GM12878 (cell line): ENCODE measurements at regions not wholly inside any gene's neighbourhood (a gene's known extent, or its start where the extent isn't known, plus 50 kb on each side); places are given as distances from the start of the nearest gene placed in this dataset.

ENCODE experiments used
- ATAC-seq: fragments of 200-7000 bp; cut with Tn5 transposase; 3 replicates; pipeline ENCODE4 v1.9.1; 2020; ENCODE audit warnings: mild to moderate bottlenecking, moderate library complexity
- BruUV-seq: library from RNA; stranded (reverse); fragments of 400-500 nt; replicated peaks from 2 replicates; lab custom pipeline; 2021; lab: Mats Ljungman, UMichigan
- CTCF ChIA-PET: fragments of 300-600 bp; sonication (Branson Sonifier 250); formaldehyde crosslinking; extraction: SDS; loops from one replicate; lab custom pipeline; 2021; ENCODE audit warnings: inconsistent platforms; lab: Yijun Ruan, JAX
- POLR2A ChIA-PET: fragments of 350-600 bp; formaldehyde crosslinking; extraction: SDS; loops from one replicate; lab custom pipeline; 2021; ENCODE audit warnings: inconsistent platforms; lab: Charles Lee
- RAD21 ChIA-PET: fragments of 300-600 bp; sonication (Branson Sonifier 250); formaldehyde crosslinking; loops from one replicate; lab custom pipeline; 2023; ENCODE audit warnings: antibody characterized with exemption; ENCODE audit not compliant: unreplicated experiment; lab: Charles Lee
- SMC1A ChIA-PET: fragments of 300-600 bp; sonication (Branson Sonifier 250); formaldehyde crosslinking; loops from one replicate; lab custom pipeline; 2023; ENCODE audit not compliant: unreplicated experiment, uncharacterized antibody; lab: Charles Lee
- DNase-seq: peaks from one replicate; pipeline ENCODE4 v3.0.0-alpha.2; 2011; ENCODE audit warnings: low read depth, low spot score
- FAIRE-seq: peaks from 3 replicates; lab custom pipeline; 2011; peaks lifted over from hg19 to GRCh38; lab: Jason Lieb, UNC
- H2AFZ ChIP-seq: 2 replicates; pipeline ENCODE4 v1.6.0; 2011; ENCODE audit warnings: low read depth, low read length, control low read depth; ENCODE audit not compliant: control insufficient read depth
- H3K27ac ChIP-seq: 2 replicates; pipeline ENCODE4 v1.5.1; 2011; ENCODE audit warnings: control low read depth; ENCODE audit not compliant: control insufficient read depth, insufficient read depth
- H3K27me3 ChIP-seq, 2 experiments: replicated peaks in 1 of 2; 2 replicates each; pipeline versions ENCODE4 v1.6.0 to v1.6.1; 2011; ENCODE audit warnings: low read length in 1 of 2; ENCODE audit not compliant: control insufficient read depth in 2 of 2, insufficient read depth in 2 of 2
- H3K36me3 ChIP-seq, 2 experiments: 2 replicates each; pipeline ENCODE4 v1.5.1; 2011; ENCODE audit warnings: low read length in 1 of 2; ENCODE audit not compliant: control insufficient read depth in 2 of 2, insufficient read depth in 2 of 2
- H3K4me1 ChIP-seq: 2 replicates; pipeline ENCODE4 v1.6.1; 2011; ENCODE audit warnings: mild to moderate bottlenecking, low read length, moderate library complexity, mixed read lengths; ENCODE audit not compliant: control insufficient read depth, insufficient read depth
- H3K4me2 ChIP-seq: 2 replicates; pipeline ENCODE4 v1.6.0; 2011; ENCODE audit warnings: control low read depth; ENCODE audit not compliant: control insufficient read depth, insufficient read depth
- H3K4me3 ChIP-seq: fragments of 200-600 bp; sonication (generic); 2 replicates; pipeline ENCODE4 v1.5.1; 2016
- H3K79me2 ChIP-seq: 2 replicates; pipeline ENCODE4 v1.6.0; 2011; ENCODE audit warnings: low read length; ENCODE audit not compliant: control insufficient read depth, insufficient read depth
- H3K9ac ChIP-seq: 2 replicates; pipeline ENCODE4 v1.8.0; 2011; ENCODE audit warnings: low read length, control low read depth, mixed read lengths; ENCODE audit not compliant: control insufficient read depth, insufficient read depth
- H3K9me3 ChIP-seq: replicated peaks from 3 replicates; pipeline ENCODE4 v1.5.1; 2011; ENCODE audit warnings: mild to moderate bottlenecking, low read length; ENCODE audit not compliant: control insufficient read depth, insufficient read depth
- H4K20me1 ChIP-seq: 2 replicates; pipeline ENCODE4 v1.6.0; 2011; ENCODE audit not compliant: control insufficient read depth, insufficient read depth
- ASH2L ChIP-seq: fragments of 300-600, 200-600 bp; sonication (generic); IDR thresholded peaks from 2 replicates; pipeline ENCODE4 v1.6.1; 2017; ENCODE audit warnings: low read depth, mild to moderate bottlenecking, borderline replicate concordance
- EP300 ChIP-seq, 2 experiments: fragments of 150-350 bp in 1 of 2; IDR thresholded peaks; 2 replicates each; pipeline ENCODE4 v1.6.1; 2011 to 2012; ENCODE audit warnings: low read depth in 2 of 2, low read length in 2 of 2, borderline replicate concordance in 1 of 2, improper control_type of control experiment in 1 of 2, inconsistent platforms in 1 of 2; ENCODE audit not compliant: control insufficient read depth in 1 of 2
- NRF1 ChIP-seq: conservative IDR thresholded peaks from 2 replicates; pipeline ENCODE4 v1.6.1; 2011; ENCODE audit warnings: mild to moderate bottlenecking, low read depth, low read length, improper control_type of control experiment
- PBX3 ChIP-seq: IDR thresholded peaks from 2 replicates; pipeline ENCODE4 v1.6.1; 2011; ENCODE audit warnings: mild to moderate bottlenecking, low read depth, low read length, moderate library complexity; ENCODE audit not compliant: insufficient replicate concordance
- RELA ChIP-seq: fragments of 450-650 bp; IDR thresholded peaks from 2 replicates; pipeline ENCODE4 v1.8.0; 2014; ENCODE audit warnings: borderline replicate concordance; ENCODE audit not compliant: partially characterized antibody
- RUNX3 ChIP-seq: IDR thresholded peaks from 2 replicates; pipeline ENCODE4 v1.6.1; 2012; ENCODE audit warnings: low read length, inconsistent platforms
- SREBF1 ChIP-seq: IDR thresholded peaks from 2 replicates; pipeline ENCODE4 v1.6.1; 2012; ENCODE audit warnings: mild to moderate bottlenecking, low read length
- TARDBP ChIP-seq: IDR thresholded peaks from 2 replicates; pipeline ENCODE4 v1.6.1; 2016; ENCODE audit warnings: borderline replicate concordance
- WGBS: methylation state at CpG from one replicate; pipeline ENCODE4 v1.1.6; 2016; ENCODE audit warnings: low lambda C conversion rate; ENCODE audit not compliant: insufficient replicate concordance, insufficient coverage; ENCODE audit errors: missing lambda C conversion rate; 5-methylcytosine and 5-hydroxymethylcytosine counted together
- in situ Hi-C: fragments of 300-500 bp; cut with MboI; formaldehyde crosslinking; loops from 9 replicates; pipeline ENCODE4 v1.14.3; 2018; ENCODE audit warnings: mixed read lengths
- intact Hi-C: fragments of 100-400 bp; cut with micrococcal nuclease; formaldehyde crosslinking; loops from one replicate; pipeline ENCODE4 v1.14.2; 2022; ENCODE audit not compliant: unreplicated experiment

DNA sequence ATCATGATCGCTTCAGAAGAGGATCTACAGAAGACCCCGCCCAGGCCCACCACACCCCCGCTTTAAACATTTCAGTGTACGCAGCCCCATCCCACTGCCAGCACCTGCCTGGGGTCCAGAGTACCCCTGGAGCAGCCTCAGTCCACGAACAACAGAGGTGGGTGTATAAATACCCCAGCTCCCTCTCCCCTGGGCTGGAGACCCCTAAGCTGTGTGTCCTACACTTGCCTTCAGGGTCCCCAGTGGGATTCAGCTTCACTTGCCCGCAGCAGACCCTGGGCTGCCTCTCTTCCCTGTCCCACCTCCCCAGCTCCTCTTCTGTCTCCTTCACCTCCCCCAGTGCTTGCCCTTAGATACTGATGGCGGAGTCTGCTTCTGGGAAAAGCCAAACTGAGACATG lies 105.7 kb downstream of the RBFOX3 start:
- no peak overlapping the region for H2AFZ ChIP-seq
- H3K9ac ChIP-seq: no peak overlapping the region
- 12% methylated on average over 7 of the region's 7 CpGs for WGBS
- SMC1A ChIA-PET: no interaction called here
- CTCF ChIA-PET: no interaction called here
- no peaks in the 10 kb centered on the region for H3K36me3 ChIP-seq
- BruUV-seq: no TSS peak
- POLR2A ChIA-PET: no interaction called here
- H3K4me2 ChIP-seq: no peak overlapping the region
- H4K20me1 ChIP-seq: no peaks in the 10 kb centered on the region
- H3K27ac ChIP-seq: no peak overlapping the region
- H3K79me2 ChIP-seq: no peaks in the 10 kb centered on the region
- peaks cover 0 to 5% of the 10 kb centered on the region in 2 experiments; a peak in 2 of 4 replicates for H3K27me3 ChIP-seq
- no peaks in the 10 kb centered on the region for H3K4me1 ChIP-seq
- DNase-seq (no peak), FAIRE-seq (no peak), ATAC-seq (no peak)
- RAD21 ChIA-PET: no interaction called here
- no peak overlapping the region for H3K4me3 ChIP-seq
- in situ Hi-C loops: no loop called here
- intact Hi-C loops: no loop called here
- TF ChIP-seq RELA (no peak), NRF1 (no peak), PBX3 (no peak), RUNX3 (no peak), TARDBP (no peak), EP300 (IDR thresholded peaks at IDR 0.05; ENCODE audit: borderline replicate concordance in 1 of 2, control insufficient read depth in 1 of 2, low read depth in 2 of 2, low read length in 2 of 2) (no peak), ASH2L (no peak), SREBF1 (no peak)
- H3K9me3 ChIP-seq: no peaks in the 10 kb centered on the region
